Spleen (tissue), 7 donors: ENCODE measurements at regions not wholly inside any gene's neighbourhood (a gene's known extent, or its start where the extent isn't known, plus 50 kb on each side); places are given as distances from the start of the nearest gene placed in this dataset.

Experiments used
- CTCF ChIP-seq, 11 experiments: fragments of 200-600 bp in 7 of 11; fragments of 450-650 bp in 4 of 11; sonication (generic) in 4 of 11; IDR thresholded peaks in 8 of 11; conservative IDR thresholded peaks in 3 of 11; 1 replicate in 7 of 11; 2 replicates in 4 of 11; pipeline versions ENCODE4 v1.4.0 to v1.8.0; 2016 to 2021; ENCODE audit warnings: antibody characterized with exemption in 11 of 11, inconsistent platforms in 4 of 11, mild to moderate bottlenecking in 1 of 11
- POLR2A ChIP-seq, 3 donors: fragments of 450-650 bp; IDR thresholded peaks; one replicate each; pipeline ENCODE4 v1.5.1; 2017; ENCODE audit warnings: antibody characterized with exemption in 3 of 3, mild to moderate bottlenecking in 1 of 3
- POLR2AphosphoS5 ChIP-seq, 3 donors: sonication (generic); formaldehyde crosslinking; IDR thresholded peaks; one replicate each; pipeline ENCODE4 v1.5.1; 2017; ENCODE audit warnings: antibody characterized with exemption in 3 of 3
- donor health status: DM: no; HTN: no; CAD: no; lungs with moderate emphysema.
- donor health status: DM: no; HTN: no; CAD: no.
- donor health status: DM: no; HTN: no; CAD: no.

GRCh38 chr6:14985366-14985765 lies 260.5 kb upstream of the JARID2 start:
- no peak for TF ChIP-seq POLR2A (IDR thresholded peaks at IDR 0.05)
- TF ChIP-seq CTCF (IDR thresholded peaks at IDR 0.05 in 8 of 11, conservative IDR thresholded peaks at IDR 0.05 in 3 of 11), result no peak
- no peak for TF ChIP-seq POLR2AphosphoS5 (IDR thresholded peaks at IDR 0.05)
